Testis (tissue), 2 donors: ENCODE measurements at regions not wholly inside any gene's neighbourhood (a gene's known extent, or its start where the extent isn't known, plus 50 kb on each side); places are given as distances from the start of the nearest gene placed in this dataset.

Source experiments
- DNase-seq: peaks from one replicate; pipeline ENCODE4 v3.0.0-alpha.2; 2019
- H3K27ac ChIP-seq, 2 donors: fragments of 200-600 bp; sonication (generic); one replicate each; pipeline ENCODE4 v1.5.1; 2019
- H3K27me3 ChIP-seq: fragments of 200-600 bp; sonication (generic); one replicate; pipeline ENCODE4 v1.5.1; 2019
- H3K36me3 ChIP-seq: fragments of 200-600 bp; sonication (generic); one replicate; pipeline ENCODE4 v1.5.1; 2017; ENCODE audit warnings: low read depth; ENCODE audit errors: missing control alignments
- H3K4me1 ChIP-seq: fragments of 200-600 bp; sonication (generic); one replicate; pipeline ENCODE4 v1.5.1; 2019
- H3K4me3 ChIP-seq, 2 donors: fragments of 200-600 bp; sonication (generic); one replicate each; pipeline ENCODE4 v1.5.1; 2017 to 2019
- H3K9me3 ChIP-seq: fragments of 200-600 bp; sonication (generic); one replicate; pipeline ENCODE4 v1.5.1; 2017
- POLR2A ChIP-seq: fragments of 450-650 bp; IDR thresholded peaks from one replicate; pipeline ENCODE4 v1.6.1; 2017; ENCODE audit warnings: antibody characterized with exemption, mild to moderate bottlenecking, moderate library complexity
- WGBS, 2 donors: methylation state at CpG; one replicate each; pipeline ENCODE4 v1.1.5; 2018; 5-methylcytosine and 5-hydroxymethylcytosine counted together
- intact Hi-C: fragments of 100-400 bp; cut with DNase I; formaldehyde crosslinking; loops from one replicate; pipeline ENCODE4 v1.15.1; 2023; ENCODE audit warnings: low total_unique reads
- TF ChIP-seq, protein P1 (sequence below), 3 experiments: fragments of 450-650 bp in 2 of 3; fragments of 200-600 bp in 1 of 3; sonication (generic) in 1 of 3; IDR thresholded peaks; one replicate each; pipeline ENCODE4 v1.5.1; 2016 to 2019; ENCODE audit warnings: antibody characterized with exemption in 3 of 3, mild to moderate bottlenecking in 2 of 3, moderate library complexity in 1 of 3

DNA sequence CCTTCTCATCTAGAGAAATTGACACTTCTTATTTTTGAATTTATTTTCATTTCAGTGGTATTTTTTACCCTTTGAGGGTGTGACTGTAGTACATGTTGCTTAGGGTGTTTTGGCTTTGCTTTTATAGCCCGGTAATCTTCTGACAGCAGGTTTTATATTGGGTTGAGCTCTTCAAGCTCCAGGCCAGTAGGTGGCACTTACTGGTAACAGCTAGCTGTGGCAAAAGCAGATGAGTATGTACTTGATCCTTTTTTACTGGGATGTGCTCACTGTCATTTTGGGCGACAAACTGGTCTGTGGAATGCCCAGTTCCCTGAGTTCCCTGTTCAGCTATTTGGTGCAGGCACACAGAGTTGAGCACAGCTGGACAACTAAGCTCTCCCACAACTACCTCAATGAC, 916.2 kb upstream of the B3GALT2 start:
- H3K4me1 ChIP-seq, result no peaks in the 10 kb centered on the region
- no peaks in the 10 kb centered on the region for H3K36me3 ChIP-seq
- H3K9me3 ChIP-seq, result no peaks in the 10 kb centered on the region
- H3K27ac ChIP-seq, result no peak overlapping the region
- TF ChIP-seq, protein P1, sequence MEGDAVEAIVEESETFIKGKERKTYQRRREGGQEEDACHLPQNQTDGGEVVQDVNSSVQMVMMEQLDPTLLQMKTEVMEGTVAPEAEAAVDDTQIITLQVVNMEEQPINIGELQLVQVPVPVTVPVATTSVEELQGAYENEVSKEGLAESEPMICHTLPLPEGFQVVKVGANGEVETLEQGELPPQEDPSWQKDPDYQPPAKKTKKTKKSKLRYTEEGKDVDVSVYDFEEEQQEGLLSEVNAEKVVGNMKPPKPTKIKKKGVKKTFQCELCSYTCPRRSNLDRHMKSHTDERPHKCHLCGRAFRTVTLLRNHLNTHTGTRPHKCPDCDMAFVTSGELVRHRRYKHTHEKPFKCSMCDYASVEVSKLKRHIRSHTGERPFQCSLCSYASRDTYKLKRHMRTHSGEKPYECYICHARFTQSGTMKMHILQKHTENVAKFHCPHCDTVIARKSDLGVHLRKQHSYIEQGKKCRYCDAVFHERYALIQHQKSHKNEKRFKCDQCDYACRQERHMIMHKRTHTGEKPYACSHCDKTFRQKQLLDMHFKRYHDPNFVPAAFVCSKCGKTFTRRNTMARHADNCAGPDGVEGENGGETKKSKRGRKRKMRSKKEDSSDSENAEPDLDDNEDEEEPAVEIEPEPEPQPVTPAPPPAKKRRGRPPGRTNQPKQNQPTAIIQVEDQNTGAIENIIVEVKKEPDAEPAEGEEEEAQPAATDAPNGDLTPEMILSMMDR (IDR thresholded peaks at IDR 0.05), result no peak
- TF ChIP-seq POLR2A, result no peak
- intact Hi-C loops, result no loop called here
- H3K4me3 ChIP-seq, result no peak overlapping the region
- H3K27me3 ChIP-seq, result no peaks in the 10 kb centered on the region
- DNase-seq, result peak; percentile 42
- 38 to 87% methylated on average over 2 of the region's 2 CpGs for WGBS, 2 donors

DNA sequence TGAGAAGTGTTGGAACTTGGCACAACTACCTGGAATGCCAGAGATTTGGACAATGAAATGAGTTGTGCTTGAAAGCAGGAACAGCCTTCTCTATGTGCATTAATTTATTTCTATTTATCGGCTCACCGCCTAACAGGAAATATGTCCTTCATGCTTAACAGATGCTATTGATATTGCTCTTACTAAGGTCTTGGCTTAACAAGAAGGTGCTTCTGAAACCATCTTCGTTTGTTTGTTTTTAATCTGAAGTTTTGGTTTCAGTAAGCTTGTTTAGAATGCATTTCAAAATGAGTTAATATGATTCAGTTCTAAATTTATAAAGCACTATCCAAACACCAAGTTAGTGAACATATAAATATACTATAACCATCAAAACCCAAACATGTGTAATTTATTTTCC, 898.3 kb upstream of the B3GALT2 start:
- no peaks in the 10 kb centered on the region for H3K4me1 ChIP-seq
- no peak overlapping the region for H3K27ac ChIP-seq
- no peaks in the 10 kb centered on the region for H3K9me3 ChIP-seq
- H3K27me3 ChIP-seq, result no peaks in the 10 kb centered on the region
- intact Hi-C loops, result no loop called here
- H3K36me3 ChIP-seq, result no peaks in the 10 kb centered on the region
- 70 to 76% methylated on average over 3 of the region's 3 CpGs for WGBS, 2 donors
- no peak for DNase-seq
- no peak overlapping the region for H3K4me3 ChIP-seq
- TF ChIP-seq, protein P1 (IDR thresholded peaks at IDR 0.05), result no peak
- no peak for TF ChIP-seq POLR2A

DNA sequence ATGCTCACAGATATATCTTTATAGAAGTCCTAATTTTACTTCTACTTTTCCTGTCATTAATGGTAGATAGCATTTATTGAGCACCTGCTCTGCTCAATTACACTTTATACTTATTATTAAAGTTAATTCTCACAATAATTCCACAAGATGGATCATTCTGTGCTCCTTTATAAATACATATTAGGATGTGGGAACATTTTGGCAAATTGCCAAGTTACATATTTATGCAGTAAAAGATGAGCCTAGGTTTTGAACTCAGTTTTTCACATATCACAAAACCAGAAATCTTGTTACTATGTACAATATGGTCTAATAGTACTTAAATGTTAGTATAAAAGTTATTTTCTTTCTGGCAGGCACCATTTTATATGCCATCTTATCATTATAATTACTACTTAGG, 895.0 kb upstream of the B3GALT2 start:
- H3K9me3 ChIP-seq, result no peaks in the 10 kb centered on the region
- H3K4me1 ChIP-seq, result no peaks in the 10 kb centered on the region
- intact Hi-C loops, result no loop called here
- H3K27ac ChIP-seq, result no peak overlapping the region
- no peak overlapping the region for H3K4me3 ChIP-seq
- no peaks in the 10 kb centered on the region for H3K27me3 ChIP-seq
- no peaks in the 10 kb centered on the region for H3K36me3 ChIP-seq
- DNase-seq, result no peak
- no peak for TF ChIP-seq POLR2A
- TF ChIP-seq, protein P1 (IDR thresholded peaks at IDR 0.05), result no peak

DNA sequence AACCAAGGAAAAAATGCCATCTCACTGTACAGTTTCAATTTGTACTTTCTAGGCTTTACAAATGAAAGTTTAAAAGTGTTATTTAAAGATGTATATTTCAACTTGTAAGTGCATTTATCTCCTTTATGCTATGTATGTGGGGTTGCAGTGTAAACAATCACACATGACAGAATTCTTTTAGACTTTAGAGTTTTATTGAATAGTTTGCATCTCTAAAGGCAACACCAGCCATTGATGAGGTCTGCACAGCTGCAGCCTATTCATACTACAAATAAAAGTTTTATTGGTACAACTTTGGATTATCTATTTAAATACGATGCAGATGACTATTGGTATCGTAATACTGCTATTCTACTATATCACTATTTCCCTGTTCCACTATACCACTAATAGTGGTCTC, 894.4 kb upstream of the B3GALT2 start:
- 96 to 97% methylated on average over 2 of the region's 2 CpGs for WGBS, 2 donors
- intact Hi-C loops, result no loop called here
- no peak for DNase-seq
- Histone ChIP-seq H3K9me3 (no peaks in the 10 kb centered on the region), H3K36me3 (no peaks in the 10 kb centered on the region), H3K4me1 (no peaks in the 10 kb centered on the region), H3K27ac (no peak overlapping the region), H3K4me3 (no peak overlapping the region), H3K27me3 (no peaks in the 10 kb centered on the region)
- no peak for TF ChIP-seq POLR2A
- TF ChIP-seq, protein P1 (IDR thresholded peaks at IDR 0.05), result no peak

DNA sequence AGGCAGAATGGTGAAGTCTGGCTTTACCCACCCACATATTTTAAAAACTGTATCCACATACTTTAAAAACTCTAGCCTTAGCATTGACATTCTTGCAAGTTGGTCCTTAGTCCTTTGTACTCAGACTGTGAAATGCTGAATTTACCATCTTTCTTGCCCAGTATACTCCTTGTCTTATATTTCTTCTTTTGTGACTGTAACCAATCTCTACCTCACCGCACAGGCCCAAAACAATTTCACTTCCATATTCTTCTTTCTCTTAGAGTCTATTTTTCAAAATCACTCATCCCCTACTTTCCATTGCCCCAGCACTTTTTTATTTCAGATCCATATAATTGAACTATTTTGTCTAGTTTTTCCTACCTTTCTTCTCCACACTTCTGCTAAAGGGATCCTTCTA, 892.4 kb upstream of the B3GALT2 start:
- intact Hi-C loops, result no loop called here
- WGBS, 2 donors, result 88 to 92% methylated on average over 1 of the region's 1 CpG
- no peaks in the 10 kb centered on the region for H3K36me3 ChIP-seq
- DNase-seq, result no peak
- no peaks in the 10 kb centered on the region for H3K9me3 ChIP-seq
- no peaks in the 10 kb centered on the region for H3K27me3 ChIP-seq
- TF ChIP-seq, protein P1 (IDR thresholded peaks at IDR 0.05), result no peak
- no peak for TF ChIP-seq POLR2A
- H3K4me3 ChIP-seq, result no peak overlapping the region
- no peaks in the 10 kb centered on the region for H3K4me1 ChIP-seq
- no peak overlapping the region for H3K27ac ChIP-seq
